HFFc6 (cell line): ENCODE measurements at regions not wholly inside any gene's neighbourhood (a gene's known extent, or its start where the extent isn't known, plus 50 kb on each side); places are given as distances from the start of the nearest gene placed in this dataset.

Source experiments
- DNase-seq: peaks from one replicate; pipeline ENCODE4 v3.0.0-alpha.2; 2018
- H3K27ac Mint-ChIP-seq: 2 replicates; pipeline ENCODE4 v1.8.0; 2020; ENCODE audit warnings: mild to moderate bottlenecking, mixed read lengths
- H3K27me3 Mint-ChIP-seq: 2 replicates; pipeline ENCODE4 v1.8.0; 2021; ENCODE audit warnings: mild to moderate bottlenecking, moderate library complexity, mixed read lengths; ENCODE audit not compliant: insufficient read depth
- H3K36me3 Mint-ChIP-seq: 2 replicates; pipeline ENCODE4 v1.8.0; 2021; ENCODE audit warnings: low read depth, mixed read lengths
- H3K4me1 Mint-ChIP-seq: 2 replicates; pipeline ENCODE4 v1.8.0; 2020; ENCODE audit warnings: low read depth, mixed read lengths
- H3K4me3 Mint-ChIP-seq: 2 replicates; pipeline ENCODE4 v1.8.0; 2020; ENCODE audit warnings: mild to moderate bottlenecking, moderate library complexity, mixed read lengths
- H3K9me3 Mint-ChIP-seq: 2 replicates; pipeline ENCODE4 v1.8.0; 2020; ENCODE audit warnings: mild to moderate bottlenecking, mixed read lengths
- TF ChIP-seq, protein P1 (sequence below): fragments of 200-600 bp; sonication (generic); IDR thresholded peaks from 2 replicates; pipeline ENCODE4 v1.5.0; 2021; ENCODE audit warnings: antibody characterized with exemption, mild to moderate bottlenecking

DNA sequence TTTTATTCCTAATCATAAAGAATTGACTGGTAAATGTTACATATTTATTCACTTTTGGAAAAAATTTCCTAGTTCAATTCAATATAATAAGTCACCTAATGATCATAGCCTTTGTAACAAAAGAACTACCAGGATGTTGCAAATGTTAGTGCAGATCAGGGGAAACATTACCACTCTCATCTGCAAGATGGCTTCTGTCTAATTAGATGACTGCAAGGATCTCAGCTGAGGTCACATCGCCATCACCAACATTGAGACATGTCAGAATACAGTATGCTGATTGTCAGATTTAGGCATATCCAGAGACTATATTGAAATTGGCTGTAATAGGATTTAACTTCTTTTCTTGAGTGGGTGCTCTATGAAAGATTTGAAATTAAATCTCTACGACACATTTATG lies 431.4 kb upstream of the AGTR1 start:
- Mint-ChIP-seq H3K9me3 (peaks cover 5% of the 10 kb centered on the region), H3K27me3 (no peaks in the 10 kb centered on the region; the same call in 1 of the 2 replicates), H3K36me3 (no peaks in the 10 kb centered on the region), H3K4me1 (no peaks in the 10 kb centered on the region), H3K4me3 (no peak overlapping the region), H3K27ac (no peak overlapping the region)
- TF ChIP-seq, protein P1, sequence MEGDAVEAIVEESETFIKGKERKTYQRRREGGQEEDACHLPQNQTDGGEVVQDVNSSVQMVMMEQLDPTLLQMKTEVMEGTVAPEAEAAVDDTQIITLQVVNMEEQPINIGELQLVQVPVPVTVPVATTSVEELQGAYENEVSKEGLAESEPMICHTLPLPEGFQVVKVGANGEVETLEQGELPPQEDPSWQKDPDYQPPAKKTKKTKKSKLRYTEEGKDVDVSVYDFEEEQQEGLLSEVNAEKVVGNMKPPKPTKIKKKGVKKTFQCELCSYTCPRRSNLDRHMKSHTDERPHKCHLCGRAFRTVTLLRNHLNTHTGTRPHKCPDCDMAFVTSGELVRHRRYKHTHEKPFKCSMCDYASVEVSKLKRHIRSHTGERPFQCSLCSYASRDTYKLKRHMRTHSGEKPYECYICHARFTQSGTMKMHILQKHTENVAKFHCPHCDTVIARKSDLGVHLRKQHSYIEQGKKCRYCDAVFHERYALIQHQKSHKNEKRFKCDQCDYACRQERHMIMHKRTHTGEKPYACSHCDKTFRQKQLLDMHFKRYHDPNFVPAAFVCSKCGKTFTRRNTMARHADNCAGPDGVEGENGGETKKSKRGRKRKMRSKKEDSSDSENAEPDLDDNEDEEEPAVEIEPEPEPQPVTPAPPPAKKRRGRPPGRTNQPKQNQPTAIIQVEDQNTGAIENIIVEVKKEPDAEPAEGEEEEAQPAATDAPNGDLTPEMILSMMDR: no peak
- DNase-seq: no peak

DNA sequence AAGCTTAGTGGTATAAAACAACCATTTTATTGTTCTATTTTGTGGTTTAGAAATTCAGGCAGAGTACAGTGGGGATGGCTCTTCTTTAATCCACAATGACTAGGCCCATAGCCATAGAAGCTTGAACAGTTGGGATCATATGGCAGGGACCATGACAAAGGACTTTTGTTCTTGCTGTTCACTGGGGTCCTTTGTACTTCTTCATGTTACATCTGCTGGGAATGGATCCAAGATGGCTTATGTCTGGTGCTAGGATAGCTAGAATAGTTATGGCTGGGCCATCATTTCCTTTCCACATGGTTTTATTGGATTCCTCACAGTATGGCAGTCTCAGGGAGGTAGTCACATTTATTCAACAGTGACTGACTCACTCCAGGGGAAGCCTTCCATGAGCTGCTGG lies 427.9 kb upstream of the AGTR1 start:
- Mint-ChIP-seq H3K9me3 (peaks cover 5% of the 10 kb centered on the region), H3K27me3 (no peaks in the 10 kb centered on the region), H3K27ac (no peak overlapping the region), H3K4me1 (no peaks in the 10 kb centered on the region), H3K4me3 (no peak overlapping the region), H3K36me3 (no peaks in the 10 kb centered on the region)
- DNase-seq: no peak
- TF ChIP-seq, protein P1: no peak

DNA sequence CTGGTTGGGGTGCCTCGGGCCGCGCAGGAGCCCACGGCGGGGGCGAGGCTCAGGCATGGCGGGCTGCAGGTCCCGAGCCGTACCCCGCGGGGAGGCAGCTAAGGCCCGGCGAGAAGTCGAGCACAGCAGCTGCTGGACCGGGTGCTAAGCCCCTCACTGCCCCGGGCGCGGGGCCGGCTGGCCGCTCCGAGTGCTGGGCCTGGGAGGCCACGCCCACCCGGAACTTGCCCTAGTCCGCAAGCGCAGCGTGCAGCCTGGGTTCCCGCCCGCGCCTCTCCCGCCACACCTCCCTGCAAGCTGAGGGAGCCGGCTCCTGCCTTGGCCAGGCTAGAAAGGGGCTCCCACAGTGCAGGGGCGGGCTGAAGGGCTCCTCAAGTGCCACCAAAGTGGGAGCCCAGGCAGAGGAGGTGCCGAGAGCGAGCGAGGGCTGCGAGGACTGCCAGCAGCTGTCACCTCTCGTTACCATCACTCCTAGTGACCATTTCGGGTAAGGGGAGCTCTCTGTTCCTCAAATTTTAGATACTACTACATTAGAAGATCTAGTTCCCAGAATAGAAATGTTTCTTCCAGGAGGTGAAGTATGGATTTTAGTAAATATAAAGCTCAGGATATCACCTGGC lies 417.0 kb upstream of the AGTR1 start:
- Mint-ChIP-seq H3K36me3 (no peaks in the 10 kb centered on the region), H3K4me3 (no peak overlapping the region), H3K9me3 (peaks cover 9% of the 10 kb centered on the region; the same call in 1 of the 2 replicates), H3K27ac (no peak overlapping the region), H3K27me3 (no peaks in the 10 kb centered on the region), H3K4me1 (no peaks in the 10 kb centered on the region)
- no peak for DNase-seq
- TF ChIP-seq, protein P1: no peak

DNA sequence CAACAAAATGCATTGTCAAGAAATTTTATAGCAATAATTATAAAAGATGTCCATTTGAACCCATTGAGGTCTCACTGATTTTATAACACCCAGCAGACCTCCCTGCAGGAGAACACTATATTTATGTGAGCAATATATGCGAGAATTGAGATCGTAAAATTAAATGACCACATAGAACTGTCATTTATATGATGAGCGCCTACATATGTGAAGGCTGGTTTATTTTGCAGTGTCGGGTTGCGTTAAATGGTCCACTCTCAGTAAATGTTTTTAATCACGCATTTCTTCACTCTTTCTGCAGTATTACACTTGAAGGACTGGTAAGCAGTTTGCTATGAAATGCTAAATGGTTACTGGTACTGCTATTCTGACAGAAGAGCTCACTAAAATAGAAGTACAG lies 408.5 kb upstream of the AGTR1 start:
- no peak for DNase-seq
- no peak overlapping the region for H3K27ac Mint-ChIP-seq
- no peaks in the 10 kb centered on the region; the same call in 1 of the 2 replicates for H3K27me3 Mint-ChIP-seq
- H3K4me1 Mint-ChIP-seq: no peaks in the 10 kb centered on the region
- no peaks in the 10 kb centered on the region for H3K9me3 Mint-ChIP-seq
- no peaks in the 10 kb centered on the region for H3K36me3 Mint-ChIP-seq
- TF ChIP-seq, protein P1: no peak
- no peak overlapping the region for H3K4me3 Mint-ChIP-seq

DNA sequence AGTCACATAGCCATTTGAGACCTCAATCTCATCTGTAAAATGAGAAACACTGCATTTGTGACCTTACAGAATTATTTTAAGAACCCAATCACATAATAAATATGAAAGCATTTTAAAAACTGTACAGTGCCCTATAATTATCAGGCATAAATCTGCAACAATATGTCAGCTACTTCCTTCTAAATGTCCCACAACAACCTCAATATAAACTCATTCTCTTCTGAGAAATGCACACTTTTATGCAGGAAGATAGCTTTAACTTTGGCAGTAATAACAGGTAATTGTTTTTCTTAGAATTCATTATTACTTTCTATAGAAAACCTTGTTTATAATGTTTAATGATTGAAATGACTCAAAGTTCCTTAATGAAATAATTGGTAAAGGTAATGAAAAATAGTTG lies 400.7 kb upstream of the AGTR1 start:
- TF ChIP-seq, protein P1: no peak

DNA sequence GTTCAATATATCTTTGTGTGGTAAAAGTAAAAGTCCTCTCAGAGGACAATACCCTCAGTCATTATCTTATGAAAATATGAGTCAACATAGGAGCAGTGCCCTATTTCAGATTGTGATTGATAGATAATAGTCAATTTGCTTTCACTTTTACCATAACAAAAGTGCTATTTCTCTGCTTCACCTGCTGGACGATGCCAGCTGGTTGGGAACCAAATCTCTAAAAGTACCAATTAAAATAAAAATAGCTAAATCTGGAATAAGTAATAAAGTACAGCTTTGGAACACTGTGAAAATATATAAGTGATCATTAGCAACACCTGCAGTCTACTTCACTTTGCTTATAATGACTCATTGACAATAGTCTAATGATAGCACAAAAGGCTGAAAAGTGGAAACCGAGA lies 390.3 kb upstream of the AGTR1 start:
- Mint-ChIP-seq H3K9me3 (no peaks in the 10 kb centered on the region), H3K27me3 (no peaks in the 10 kb centered on the region; the same call in 1 of the 2 replicates), H3K36me3 (no peaks in the 10 kb centered on the region), H3K27ac (no peak overlapping the region), H3K4me1 (peaks cover 5% of the 10 kb centered on the region; the same call in 1 of the 2 replicates), H3K4me3 (no peak overlapping the region)
- no peak for DNase-seq
- TF ChIP-seq, protein P1: no peak

More for the DNA sequence above, 400.7 kb upstream of the AGTR1 start:
- Mint-ChIP-seq H3K27ac (no peak overlapping the region), H3K27me3 (no peaks in the 10 kb centered on the region; the same call in 1 of the 2 replicates), H3K4me1 (no peaks in the 10 kb centered on the region), H3K4me3 (no peak overlapping the region), H3K36me3 (no peaks in the 10 kb centered on the region), H3K9me3 (no peaks in the 10 kb centered on the region)
- no peak for DNase-seq
